ENCODE measurements at regions not wholly inside any gene's neighbourhood (a gene's known extent, or its start where the extent isn't known, plus 50 kb on each side); places are given as distances from the start of the nearest gene placed in this dataset.

GRCh38 chr6:97621111-97621510 is 338.1 kb upstream of the MMS22L start:
- DNase-seq, result no peak

GRCh38 chr6:97626671-97627441 is 343.8 kb upstream of the MMS22L start:
- no peak for DNase-seq

- no peak for DNase-seq
These were observed 346.2 kb upstream of the MMS22L start for GRCh38 chr6:97629180-97629579.

DNA sequence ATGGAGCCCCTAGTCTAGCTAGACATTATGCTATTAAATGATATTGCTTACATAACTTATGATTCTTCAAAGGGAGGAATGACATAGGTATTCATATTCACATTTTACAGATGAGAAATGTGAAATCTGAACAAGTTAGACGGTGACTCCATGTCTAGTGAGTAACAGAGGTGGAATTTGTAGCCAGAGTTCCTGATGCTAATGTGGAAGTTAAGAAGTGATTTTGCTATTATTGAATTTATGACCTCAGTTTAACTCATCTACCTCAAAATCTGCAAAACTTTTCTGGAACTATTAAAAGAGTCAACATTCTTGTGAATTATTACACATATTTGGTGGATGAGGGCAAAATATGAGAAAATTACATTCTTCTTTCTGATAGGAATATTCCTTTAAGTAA is 347.6 kb upstream of the MMS22L start:
- no peak for DNase-seq

- DNase-seq, result no peak
These were observed 349.3 kb upstream of the MMS22L start for GRCh38 chr6:97632341-97632740.

- DNase-seq, result no peak
These were observed 356.7 kb upstream of the MMS22L start for GRCh38 chr6:97639702-97640101.

- no peak for DNase-seq
These were observed 361.3 kb upstream of the MMS22L start for GRCh38 chr6:97644353-97644752.

DNA sequence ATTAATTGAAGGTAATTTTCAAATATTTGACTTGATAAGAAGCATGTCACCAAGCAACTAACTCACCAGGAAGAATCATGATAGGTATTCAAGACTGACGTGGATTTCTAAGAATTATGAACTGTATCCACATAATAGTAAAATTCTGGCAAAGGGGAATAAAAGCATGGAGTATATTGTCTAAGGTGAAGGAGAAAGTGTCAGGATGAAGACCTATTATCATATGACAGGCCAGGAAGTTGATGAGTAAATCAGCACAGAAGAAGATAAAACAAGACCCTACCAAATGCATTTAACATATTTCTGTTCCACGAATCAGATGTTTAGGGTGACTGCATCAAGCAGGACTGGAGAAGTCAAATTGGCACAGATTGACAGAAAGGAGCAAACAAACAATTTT is 362.7 kb upstream of the MMS22L start:
- no peak for DNase-seq

DNA sequence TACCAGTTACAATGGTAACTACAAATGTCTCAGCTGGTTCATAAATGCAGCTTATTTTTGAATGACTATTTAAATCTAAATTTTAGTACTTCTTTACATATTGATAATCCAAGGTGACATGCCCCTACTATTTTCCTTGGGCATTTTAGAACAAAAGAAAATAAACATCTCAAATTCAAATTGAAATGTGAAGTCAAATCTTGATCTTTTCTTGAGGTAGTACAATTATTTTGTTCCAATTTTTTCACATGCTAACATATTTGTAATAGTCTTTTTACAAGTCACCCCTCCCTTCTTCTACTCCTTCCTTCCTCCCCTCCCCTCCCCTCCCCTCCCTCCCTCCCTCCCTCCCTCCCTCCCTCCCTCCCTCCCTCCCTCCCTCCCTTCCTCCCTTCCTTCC is 370.1 kb upstream of the MMS22L start:
- no peak for DNase-seq

DNA sequence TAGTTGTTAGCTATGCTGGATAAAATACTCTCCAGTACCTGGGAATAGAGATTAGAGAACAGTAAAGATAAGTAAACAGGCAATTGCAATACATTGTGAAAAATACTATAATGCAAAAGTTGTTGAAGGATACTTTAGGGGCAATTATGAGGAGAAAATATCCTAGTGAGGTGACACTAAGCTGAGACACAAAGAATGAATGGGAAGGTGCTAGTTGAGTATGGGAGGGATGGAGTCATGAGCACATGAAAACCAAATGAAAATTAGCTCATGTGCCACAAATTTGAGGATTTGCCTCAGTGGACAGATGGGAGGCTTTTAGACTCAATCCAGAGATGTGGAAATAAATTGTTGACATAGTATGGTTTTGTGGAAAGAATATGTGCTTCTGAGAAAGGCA is 370.5 kb upstream of the MMS22L start:
- DNase-seq, result no peak

GRCh38 chr6:97654674-97655073 is 371.7 kb upstream of the MMS22L start:
- DNase-seq, result no peak

DNA sequence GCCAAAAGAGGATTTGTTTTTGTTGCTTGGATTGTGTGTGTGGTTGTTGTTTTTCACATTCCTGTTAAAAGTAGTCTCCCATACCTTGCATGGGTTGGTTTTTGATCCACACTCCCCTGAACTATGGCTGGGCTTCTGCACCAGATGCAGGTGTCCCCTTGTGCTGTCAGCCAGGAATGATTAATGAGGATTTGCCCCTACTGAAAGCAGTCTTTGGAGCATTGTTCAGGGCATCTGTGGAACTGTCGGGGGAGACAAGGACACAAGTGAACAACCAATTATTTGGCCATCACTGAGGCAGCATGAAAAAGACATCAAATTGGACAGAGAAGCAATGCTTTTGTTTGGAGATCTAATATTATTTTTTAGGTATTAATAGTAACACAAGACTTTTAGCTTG is 373.2 kb upstream of the MMS22L start:
- no peak for DNase-seq

DNA sequence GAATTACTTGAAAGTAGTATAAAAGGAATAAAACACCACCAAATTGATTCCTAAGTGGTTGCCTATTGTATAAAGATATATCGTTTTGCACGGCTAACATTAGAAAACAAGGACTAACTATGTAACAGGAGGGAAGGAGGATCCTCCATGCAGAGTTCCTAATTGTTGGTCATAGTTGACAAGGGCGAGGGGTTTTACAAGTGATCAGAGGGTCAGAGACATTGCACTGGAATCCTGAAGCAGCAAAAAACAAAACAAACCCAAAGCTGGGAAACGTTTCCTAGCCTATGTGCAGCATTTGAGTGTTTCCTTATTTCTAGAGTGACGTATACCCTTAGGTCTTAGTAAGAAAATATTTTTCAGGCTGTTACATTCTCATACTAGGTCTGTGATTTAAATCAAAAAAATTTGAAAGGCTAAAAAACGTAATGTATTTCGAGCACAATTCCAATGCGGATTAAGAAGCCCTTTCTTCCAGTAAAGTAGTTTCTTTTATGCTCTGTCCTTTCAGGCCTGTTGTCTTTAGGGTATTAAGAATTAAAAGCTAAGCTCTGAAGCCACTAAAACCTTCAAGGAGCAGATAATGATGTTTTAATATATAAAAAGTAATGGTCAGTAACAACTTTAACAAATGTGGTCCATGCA is 373.8 kb upstream of the MMS22L start:
- no peak for DNase-seq

DNA sequence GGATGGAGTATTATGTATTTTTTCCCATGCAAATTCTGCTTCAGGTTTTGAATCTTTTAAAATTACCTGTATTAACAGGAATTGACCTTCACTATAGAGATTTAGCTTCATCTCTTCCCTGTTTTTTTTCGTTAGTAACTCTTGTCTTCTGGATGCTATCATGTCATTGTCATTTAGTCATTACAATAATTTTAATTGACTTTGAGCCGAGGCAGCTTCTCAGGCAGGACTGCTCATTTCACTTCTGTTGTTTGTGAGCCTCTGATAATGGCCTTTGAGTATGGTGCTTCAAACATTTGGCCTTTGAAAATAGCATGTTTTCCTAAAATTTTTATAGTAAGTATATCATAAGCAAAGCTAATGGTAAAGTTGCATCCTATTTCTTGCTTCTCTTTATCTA is 375.1 kb upstream of the MMS22L start:
- DNase-seq, result no peak

GRCh38 chr6:97663252-97663651 is 380.2 kb upstream of the MMS22L start:
- DNase-seq, result no peak

DNA sequence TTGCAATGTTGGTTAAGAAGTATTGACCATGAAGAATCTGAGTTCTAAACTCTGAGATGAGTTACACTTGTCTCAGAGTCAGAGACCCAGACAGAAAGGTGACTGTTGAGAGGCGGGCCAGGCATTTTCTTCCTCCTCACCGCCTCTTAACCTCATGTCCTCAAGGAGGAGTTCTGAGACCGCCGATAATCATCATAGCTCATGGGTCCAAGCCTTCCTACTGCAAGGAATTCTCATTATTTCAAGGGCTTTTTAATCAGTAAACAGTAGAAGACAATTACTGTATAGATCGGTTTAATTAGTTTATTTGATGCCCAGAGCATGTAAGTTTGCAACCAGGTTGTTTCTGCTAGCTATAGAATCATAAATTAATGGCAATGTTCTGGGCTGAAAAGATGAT is 382.4 kb upstream of the MMS22L start:
- no peak for DNase-seq

- DNase-seq, result no peak
These were observed 383.9 kb upstream of the MMS22L start for GRCh38 chr6:97666889-97667288.

DNA sequence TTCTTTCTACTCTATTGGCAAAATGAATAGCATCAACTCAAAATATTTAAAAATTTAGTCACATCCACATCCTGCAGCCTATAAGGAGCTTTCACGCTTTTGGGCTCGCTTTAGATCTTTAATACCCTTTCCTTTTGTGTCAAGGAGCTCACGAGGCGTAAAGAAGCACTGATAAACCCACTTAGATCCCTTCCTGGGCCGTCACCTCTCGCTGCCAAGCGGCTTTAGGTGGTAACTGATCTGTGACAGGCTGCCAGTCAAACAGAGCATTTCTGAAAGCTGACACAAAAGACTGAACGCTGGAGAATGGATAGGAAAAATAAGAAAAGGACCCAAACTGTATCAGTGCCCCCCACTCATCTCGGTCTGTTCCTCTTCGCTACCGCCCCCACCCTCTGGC is 385.7 kb upstream of the MMS22L start:
- DNase-seq, result no peak

DNA sequence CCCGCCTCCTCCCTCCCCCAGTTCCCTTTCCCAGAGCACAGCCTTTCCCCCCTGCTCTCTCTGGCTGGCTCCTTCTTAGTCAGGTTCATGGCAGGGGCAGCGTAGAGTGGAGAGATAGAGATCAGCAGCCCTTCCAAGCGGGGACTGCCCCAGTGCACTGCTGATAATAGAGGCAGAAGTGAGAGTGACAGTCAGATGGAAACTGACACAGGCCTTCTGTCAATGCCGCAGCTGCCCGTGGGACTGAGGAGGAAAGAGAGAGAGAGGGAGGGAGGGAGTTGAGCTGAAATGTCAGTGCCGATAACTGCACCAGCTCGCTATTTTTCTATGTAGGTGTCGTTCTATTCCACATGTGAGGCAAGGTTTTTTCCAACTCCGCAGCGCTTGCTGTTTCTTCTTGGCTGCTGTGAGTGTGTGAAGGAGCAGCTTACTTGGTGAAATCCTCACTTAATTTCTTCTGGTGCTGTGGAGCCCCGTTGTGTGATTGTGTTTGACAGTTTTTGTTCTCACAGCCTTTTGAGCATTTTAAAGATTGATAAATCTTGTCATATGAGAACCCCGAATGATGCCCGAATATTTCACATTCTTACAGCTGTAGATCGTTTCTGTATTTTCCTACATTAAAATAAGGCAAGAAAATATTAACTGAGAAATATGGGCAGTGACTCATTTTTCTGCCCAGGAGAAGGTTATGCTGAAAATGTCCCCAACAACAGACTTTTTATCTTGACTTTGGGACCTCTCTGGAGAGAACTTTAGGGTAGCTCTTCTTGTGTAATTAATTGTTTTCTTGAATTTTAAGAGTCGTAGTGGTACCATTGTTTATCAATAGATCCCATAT is 386.4 kb upstream of the MMS22L start:
- DNase-seq, result no peak

GRCh38 chr6:97674802-97675201 is 391.8 kb upstream of the MMS22L start:
- DNase-seq, result no peak

- no peak for DNase-seq
These were observed 394.6 kb upstream of the MMS22L start for GRCh38 chr6:97677626-97678025.

DNA sequence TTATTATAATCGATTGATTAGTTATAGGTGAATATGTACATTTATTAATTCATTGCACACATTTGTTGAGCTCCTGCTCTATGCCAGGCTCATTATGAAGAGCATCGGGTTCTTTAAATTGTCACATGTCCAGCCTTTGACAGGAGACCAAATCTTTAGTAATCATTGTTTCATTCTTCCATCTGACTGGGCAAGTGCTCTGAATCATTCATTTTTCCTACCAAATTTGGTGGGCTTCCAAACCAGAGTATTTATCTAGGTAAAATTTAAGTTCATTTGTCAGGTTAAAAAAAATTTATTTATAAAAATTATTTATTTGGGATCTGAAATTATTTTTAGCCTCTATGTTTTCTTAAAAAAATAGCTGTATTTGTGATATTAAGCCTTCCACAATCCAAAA is 404.9 kb upstream of the MMS22L start:
- DNase-seq, result no peak

GRCh38 chr6:97689078-97689754 is 406.2 kb upstream of the MMS22L start:
- DNase-seq, result no peak
